Vagina (tissue), 2 donors: ENCODE measurements at regions not wholly inside any gene's neighbourhood (a gene's known extent, or its start where the extent isn't known, plus 50 kb on each side); places are given as distances from the start of the nearest gene placed in this dataset.

ENCODE experiments used
- POLR2A ChIP-seq, 2 donors: fragments of 450-650 bp; IDR thresholded peaks; one replicate each; pipeline ENCODE4 v1.6.1; 2017; ENCODE audit warnings: antibody characterized with exemption in 2 of 2, mild to moderate bottlenecking in 2 of 2, moderate library complexity in 2 of 2
- POLR2AphosphoS5 ChIP-seq, 2 donors: sonication (generic); formaldehyde crosslinking; IDR thresholded peaks; one replicate each; pipeline ENCODE4 v1.9.0; 2017; ENCODE audit warnings: antibody characterized with exemption in 2 of 2, mild to moderate bottlenecking in 2 of 2, low read depth in 1 of 2; ENCODE audit not compliant: insufficient read depth in 1 of 2
- TF ChIP-seq, protein P1 (sequence below), 3 experiments: fragments of 450-650 bp in 2 of 3; fragments of 200-600 bp in 1 of 3; sonication (generic) in 1 of 3; IDR thresholded peaks; one replicate each; pipeline ENCODE4 v1.5.1; 2017 to 2019; ENCODE audit warnings: antibody characterized with exemption in 3 of 3, mild to moderate bottlenecking in 2 of 3, moderate library complexity in 2 of 3

DNA sequence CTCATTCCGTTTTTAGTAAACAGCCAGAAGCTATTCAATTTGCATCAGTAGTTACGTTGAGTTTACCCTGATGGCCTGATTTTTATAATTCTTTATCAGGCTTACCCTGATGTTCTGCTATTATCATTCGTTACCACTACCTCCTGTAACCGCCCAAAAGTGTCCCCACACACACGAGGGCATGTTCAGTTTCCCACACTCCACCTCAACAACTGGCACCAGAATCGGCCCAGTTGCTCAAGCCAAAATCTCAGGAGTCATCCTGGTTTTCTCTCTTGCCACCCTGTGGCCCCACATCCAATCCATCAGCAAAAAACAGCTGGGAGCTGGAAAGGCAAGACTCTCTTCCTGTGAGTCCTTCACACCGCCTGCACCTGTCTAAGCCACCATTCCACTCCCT, 102.9 kb upstream of the RAB6C start:
- TF ChIP-seq POLR2A (IDR thresholded peaks at IDR 0.05) (no peak), POLR2AphosphoS5 (IDR thresholded peaks at IDR 0.05; ENCODE audit: insufficient read depth in 1 of 2, low read depth in 1 of 2) (no peak)
- TF ChIP-seq, protein P1, sequence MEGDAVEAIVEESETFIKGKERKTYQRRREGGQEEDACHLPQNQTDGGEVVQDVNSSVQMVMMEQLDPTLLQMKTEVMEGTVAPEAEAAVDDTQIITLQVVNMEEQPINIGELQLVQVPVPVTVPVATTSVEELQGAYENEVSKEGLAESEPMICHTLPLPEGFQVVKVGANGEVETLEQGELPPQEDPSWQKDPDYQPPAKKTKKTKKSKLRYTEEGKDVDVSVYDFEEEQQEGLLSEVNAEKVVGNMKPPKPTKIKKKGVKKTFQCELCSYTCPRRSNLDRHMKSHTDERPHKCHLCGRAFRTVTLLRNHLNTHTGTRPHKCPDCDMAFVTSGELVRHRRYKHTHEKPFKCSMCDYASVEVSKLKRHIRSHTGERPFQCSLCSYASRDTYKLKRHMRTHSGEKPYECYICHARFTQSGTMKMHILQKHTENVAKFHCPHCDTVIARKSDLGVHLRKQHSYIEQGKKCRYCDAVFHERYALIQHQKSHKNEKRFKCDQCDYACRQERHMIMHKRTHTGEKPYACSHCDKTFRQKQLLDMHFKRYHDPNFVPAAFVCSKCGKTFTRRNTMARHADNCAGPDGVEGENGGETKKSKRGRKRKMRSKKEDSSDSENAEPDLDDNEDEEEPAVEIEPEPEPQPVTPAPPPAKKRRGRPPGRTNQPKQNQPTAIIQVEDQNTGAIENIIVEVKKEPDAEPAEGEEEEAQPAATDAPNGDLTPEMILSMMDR (IDR thresholded peaks at IDR 0.05): no peak
